HFFc6 (cell line): ENCODE measurements at regions not wholly inside any gene's neighbourhood (a gene's known extent, or its start where the extent isn't known, plus 50 kb on each side); places are given as distances from the start of the nearest gene placed in this dataset.

Source experiments
- DNase-seq: peaks from one replicate; pipeline ENCODE4 v3.0.0-alpha.2; 2018
- H3K27ac Mint-ChIP-seq: 2 replicates; pipeline ENCODE4 v1.8.0; 2020; ENCODE audit warnings: mild to moderate bottlenecking, mixed read lengths
- H3K27me3 Mint-ChIP-seq: 2 replicates; pipeline ENCODE4 v1.8.0; 2021; ENCODE audit warnings: mild to moderate bottlenecking, moderate library complexity, mixed read lengths; ENCODE audit not compliant: insufficient read depth
- H3K36me3 Mint-ChIP-seq: 2 replicates; pipeline ENCODE4 v1.8.0; 2021; ENCODE audit warnings: low read depth, mixed read lengths
- H3K4me1 Mint-ChIP-seq: 2 replicates; pipeline ENCODE4 v1.8.0; 2020; ENCODE audit warnings: low read depth, mixed read lengths
- H3K4me3 Mint-ChIP-seq: 2 replicates; pipeline ENCODE4 v1.8.0; 2020; ENCODE audit warnings: mild to moderate bottlenecking, moderate library complexity, mixed read lengths
- H3K9me3 Mint-ChIP-seq: 2 replicates; pipeline ENCODE4 v1.8.0; 2020; ENCODE audit warnings: mild to moderate bottlenecking, mixed read lengths
- TF ChIP-seq, protein P1 (sequence below): fragments of 200-600 bp; sonication (generic); IDR thresholded peaks from 2 replicates; pipeline ENCODE4 v1.5.0; 2021; ENCODE audit warnings: antibody characterized with exemption, mild to moderate bottlenecking

DNA sequence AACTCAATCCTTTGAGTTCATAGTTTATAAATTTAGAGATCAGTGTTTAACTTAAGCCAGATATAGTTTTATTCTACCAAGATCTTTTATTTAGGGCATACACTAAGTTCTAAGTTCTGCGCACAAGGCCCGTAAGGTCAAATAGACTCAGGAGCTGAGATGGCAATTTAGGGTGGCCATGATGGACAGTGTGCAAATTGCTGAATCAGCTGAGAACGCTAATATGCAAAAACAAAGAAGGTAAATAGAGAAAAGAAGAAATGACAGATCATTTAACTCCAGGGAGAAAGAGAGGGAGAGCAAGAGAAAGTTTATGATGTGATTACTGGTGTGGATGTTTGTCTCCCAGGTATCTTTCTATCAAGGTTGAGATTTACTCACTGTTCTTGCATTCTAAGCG lies 678.5 kb downstream of the OTOL1 start:
- TF ChIP-seq, protein P1, sequence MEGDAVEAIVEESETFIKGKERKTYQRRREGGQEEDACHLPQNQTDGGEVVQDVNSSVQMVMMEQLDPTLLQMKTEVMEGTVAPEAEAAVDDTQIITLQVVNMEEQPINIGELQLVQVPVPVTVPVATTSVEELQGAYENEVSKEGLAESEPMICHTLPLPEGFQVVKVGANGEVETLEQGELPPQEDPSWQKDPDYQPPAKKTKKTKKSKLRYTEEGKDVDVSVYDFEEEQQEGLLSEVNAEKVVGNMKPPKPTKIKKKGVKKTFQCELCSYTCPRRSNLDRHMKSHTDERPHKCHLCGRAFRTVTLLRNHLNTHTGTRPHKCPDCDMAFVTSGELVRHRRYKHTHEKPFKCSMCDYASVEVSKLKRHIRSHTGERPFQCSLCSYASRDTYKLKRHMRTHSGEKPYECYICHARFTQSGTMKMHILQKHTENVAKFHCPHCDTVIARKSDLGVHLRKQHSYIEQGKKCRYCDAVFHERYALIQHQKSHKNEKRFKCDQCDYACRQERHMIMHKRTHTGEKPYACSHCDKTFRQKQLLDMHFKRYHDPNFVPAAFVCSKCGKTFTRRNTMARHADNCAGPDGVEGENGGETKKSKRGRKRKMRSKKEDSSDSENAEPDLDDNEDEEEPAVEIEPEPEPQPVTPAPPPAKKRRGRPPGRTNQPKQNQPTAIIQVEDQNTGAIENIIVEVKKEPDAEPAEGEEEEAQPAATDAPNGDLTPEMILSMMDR: no peak
- peaks cover 7% of the 10 kb centered on the region for H3K9me3 Mint-ChIP-seq
- peaks cover 15% of the 10 kb centered on the region for H3K36me3 Mint-ChIP-seq
- H3K27me3 Mint-ChIP-seq: no peaks in the 10 kb centered on the region
- no peak overlapping the region for H3K4me3 Mint-ChIP-seq
- no peak overlapping the region for H3K27ac Mint-ChIP-seq
- H3K4me1 Mint-ChIP-seq: peaks cover 22% of the 10 kb centered on the region
- DNase-seq: no peak

- Mint-ChIP-seq H3K4me3 (no peak overlapping the region), H3K4me1 (peaks cover 14% of the 10 kb centered on the region), H3K9me3 (peaks cover 7% of the 10 kb centered on the region), H3K36me3 (peaks cover 15% of the 10 kb centered on the region), H3K27ac (no peak overlapping the region), H3K27me3 (no peaks in the 10 kb centered on the region)
- DNase-seq: no peak
- TF ChIP-seq, protein P1: no peak
These were observed 679.3 kb downstream of the OTOL1 start for GRCh38 chr3:162175878-162176277.

- Mint-ChIP-seq H3K27ac (no peak overlapping the region), H3K36me3 (peaks cover 10% of the 10 kb centered on the region)
These were observed 686.8 kb downstream of the OTOL1 start for GRCh38 chr3:162183440-162183839.

GRCh38 chr3:162192340-162193029 lies 695.9 kb downstream of the OTOL1 start:
- Mint-ChIP-seq H3K36me3 (no peaks in the 10 kb centered on the region), H3K27ac (no peak overlapping the region), H3K4me3 (no peak overlapping the region), H3K4me1 (no peaks in the 10 kb centered on the region), H3K27me3 (no peaks in the 10 kb centered on the region; the same call in none of the 2 replicates), H3K9me3 (no peaks in the 10 kb centered on the region; the same call in 1 of the 2 replicates)
- DNase-seq: no peak
- TF ChIP-seq, protein P1: no peak

More at GRCh38 chr3:162183440-162183839, 686.8 kb downstream of the OTOL1 start:
- Mint-ChIP-seq H3K4me1 (no peaks in the 10 kb centered on the region), H3K9me3 (peaks cover 19% of the 10 kb centered on the region), H3K4me3 (no peak overlapping the region), H3K27me3 (no peaks in the 10 kb centered on the region)
- TF ChIP-seq, protein P1: no peak
- no peak for DNase-seq

- DNase-seq: no peak
- TF ChIP-seq, protein P1: no peak
- Mint-ChIP-seq H3K4me3 (no peak overlapping the region), H3K4me1 (no peaks in the 10 kb centered on the region), H3K27me3 (no peaks in the 10 kb centered on the region; the same call in none of the 2 replicates), H3K27ac (no peak overlapping the region), H3K36me3 (no peaks in the 10 kb centered on the region), H3K9me3 (no peaks in the 10 kb centered on the region; the same call in 1 of the 2 replicates)
These were observed 696.8 kb downstream of the OTOL1 start for GRCh38 chr3:162193148-162194095.
